NCI-H1092 treated with DMSO at 0.1 percent for 48 hours (cell line): ENCODE measurements at regions not wholly inside any gene's neighbourhood (a gene's known extent, or its start where the extent isn't known, plus 50 kb on each side); places are given as distances from the start of the nearest gene placed in this dataset.

Experiments used
- DNase-seq: peaks from one replicate; lab custom pipeline; 2025; lab: John Stamatoyannopoulos, UW

DNA sequence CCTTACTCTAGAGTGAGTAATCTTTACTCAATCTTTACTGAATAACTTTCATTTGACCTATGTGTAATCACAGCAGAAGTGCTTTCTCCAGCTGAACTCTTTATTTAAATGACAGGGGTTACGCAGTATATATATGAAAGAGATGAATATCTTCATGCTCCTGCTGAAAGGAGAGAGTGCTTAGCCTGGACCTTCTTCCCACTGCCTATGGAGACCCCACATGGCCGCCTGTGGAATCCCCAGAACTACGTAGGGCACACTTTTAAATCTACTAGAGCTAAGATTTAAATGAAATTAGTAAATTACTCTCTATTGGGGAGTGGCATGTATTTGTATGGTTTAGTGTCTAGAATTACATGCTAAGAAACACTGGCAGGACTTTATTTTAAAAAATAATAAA lies 391.2 kb downstream of the ANKRD50 start:
- DNase-seq = no peak

DNA sequence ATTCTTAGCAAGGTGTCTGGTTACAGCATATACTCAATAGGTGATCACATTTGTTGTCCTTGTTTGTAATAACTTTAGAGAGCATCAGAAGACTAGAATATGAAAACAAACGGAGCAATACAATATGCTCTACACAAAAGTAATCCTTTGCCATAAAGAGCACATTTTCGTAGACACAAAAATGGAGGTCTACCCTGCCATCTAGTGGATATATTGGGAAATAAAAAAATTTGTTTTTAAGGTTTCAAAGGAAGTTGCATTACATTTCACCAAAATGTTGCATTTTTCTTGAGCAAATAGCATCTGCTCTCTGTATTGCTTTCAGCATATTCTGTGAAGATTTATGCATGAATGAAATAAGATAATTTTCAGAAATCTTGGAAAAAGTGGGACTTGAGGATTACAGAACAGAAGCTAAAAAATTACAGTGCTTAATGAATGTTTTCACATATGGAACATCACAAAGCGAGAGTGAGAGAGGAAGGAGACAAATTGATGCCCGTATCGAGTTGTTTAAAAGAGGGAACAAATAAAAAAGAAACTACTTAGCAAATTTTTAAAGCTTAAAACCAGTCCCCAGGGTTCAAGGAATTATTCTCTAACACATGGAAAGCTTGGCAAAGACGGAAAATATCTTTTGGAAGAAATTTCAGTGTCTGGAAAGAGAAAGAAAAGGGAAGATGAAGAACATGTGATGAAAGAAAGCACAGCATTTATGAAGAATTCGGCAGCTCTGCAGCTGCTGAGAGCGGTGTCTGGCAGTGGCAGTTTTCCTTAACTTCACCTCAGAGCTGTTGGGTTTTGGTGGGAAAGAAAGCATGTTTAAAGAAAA lies 390.1 kb downstream of the ANKRD50 start:
- DNase-seq = peak; percentile 36

DNA sequence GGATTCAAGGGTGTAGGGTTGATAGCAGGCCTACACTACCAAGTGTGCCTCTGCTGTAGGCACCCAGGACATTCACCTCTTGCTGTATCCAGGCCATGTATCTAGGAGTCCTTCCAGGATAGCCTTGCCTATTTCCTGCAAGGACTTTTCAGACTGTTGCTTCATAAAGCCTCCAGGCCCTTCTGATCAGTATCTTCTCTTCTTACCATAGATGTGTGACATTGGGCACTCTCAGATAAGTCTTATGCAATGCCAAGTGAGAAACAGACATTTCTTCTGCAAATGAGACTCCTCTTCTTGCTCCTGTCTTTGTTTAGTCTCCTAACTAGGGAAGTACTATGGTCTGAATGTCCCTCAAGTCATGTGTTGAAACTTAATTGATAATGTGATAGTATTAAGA lies 386.8 kb downstream of the ANKRD50 start:
- no peak for DNase-seq

DNA sequence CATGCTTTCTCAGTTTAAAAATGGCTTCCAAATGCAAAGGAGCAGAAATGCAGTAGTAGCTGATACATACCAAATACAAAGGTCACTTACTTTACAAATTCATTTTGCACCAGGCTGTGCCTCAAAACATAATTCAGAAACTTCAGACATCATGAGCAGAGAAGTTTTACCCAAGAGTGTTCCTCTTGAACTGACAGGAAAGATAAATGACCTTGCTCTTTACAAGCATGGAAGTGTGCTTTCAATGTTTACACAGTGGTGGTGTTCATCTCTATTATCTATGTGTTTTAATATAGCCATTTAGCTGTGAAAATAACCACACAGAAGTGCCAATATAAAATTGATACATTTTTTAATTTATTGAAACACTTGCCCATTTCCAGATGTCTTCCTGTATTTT lies 383.4 kb downstream of the ANKRD50 start:
- no peak for DNase-seq

- no peak for DNase-seq
Measured at GRCh38 chr4:124330045-124330444, 382.5 kb downstream of the ANKRD50 start.

GRCh38 chr4:124331781-124332180 lies 380.8 kb downstream of the ANKRD50 start:
- no peak for DNase-seq

- no peak for DNase-seq
Measured at GRCh38 chr4:124333466-124333865, 379.1 kb downstream of the ANKRD50 start.

GRCh38 chr4:124334119-124334518 lies 378.4 kb downstream of the ANKRD50 start:
- DNase-seq = peak; percentile 56

DNA sequence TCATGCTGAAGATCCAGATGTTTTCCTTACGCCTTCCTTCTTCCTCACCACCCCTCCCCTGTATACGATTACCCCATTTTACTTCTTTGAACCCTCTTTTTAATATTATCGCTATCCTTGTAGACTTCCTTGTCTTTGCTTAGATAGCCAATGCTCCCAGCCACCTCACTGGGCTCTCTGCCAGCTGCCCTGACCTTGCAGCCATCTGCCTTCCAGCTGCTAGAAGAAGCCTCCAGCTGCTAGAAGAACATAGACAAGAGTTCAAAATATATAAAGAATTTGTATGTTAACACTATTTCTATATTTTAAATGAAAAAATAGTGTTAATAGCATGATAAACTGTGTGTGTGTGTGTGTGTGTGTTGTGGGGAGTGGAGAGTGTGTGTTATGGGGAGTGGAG lies 374.7 kb downstream of the ANKRD50 start:
- DNase-seq = no peak

DNA sequence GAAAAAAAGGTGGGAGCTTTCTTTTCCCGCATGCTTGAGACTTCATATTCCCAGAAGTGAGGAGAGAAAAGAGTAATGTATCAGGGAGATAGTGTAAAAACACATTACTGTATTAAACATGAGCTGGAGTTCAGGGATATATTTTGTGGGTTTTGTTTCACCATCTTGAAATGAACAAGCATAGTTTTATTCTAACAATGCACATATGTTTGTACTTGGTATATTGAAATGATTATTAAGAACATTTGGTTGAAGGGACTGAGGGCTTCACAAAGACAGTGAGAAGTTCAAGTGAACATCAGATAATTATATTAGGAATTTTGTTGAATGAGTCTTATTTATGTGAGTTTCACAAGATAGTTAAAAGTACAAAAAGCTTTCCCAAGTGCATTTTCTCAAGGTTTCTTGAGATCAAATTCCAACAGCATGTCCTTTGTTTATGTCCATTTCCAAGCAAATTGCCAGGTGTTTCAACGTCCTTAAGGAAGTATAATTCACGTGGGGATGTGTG lies 368.8 kb downstream of the ANKRD50 start:
- DNase-seq = no peak

DNA sequence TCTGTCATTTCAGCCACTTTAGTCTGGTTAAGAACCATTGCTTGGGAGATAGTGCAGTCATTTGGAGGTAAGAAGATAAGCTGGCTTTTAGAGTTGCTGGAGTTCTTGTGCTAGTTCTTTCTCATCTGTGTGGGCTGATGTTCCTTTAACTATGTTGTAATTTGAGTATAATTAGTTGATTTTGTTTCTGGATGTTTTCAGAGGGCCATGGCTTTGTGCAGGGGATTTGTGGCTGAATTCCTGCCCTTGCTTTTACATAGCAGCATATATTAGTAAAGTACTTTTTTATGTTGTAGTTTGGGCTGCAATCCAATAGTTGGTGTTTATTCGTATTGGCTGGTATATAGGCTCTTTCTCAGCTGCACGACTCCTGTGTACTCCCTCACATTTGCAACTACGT lies 339.6 kb downstream of the ANKRD50 start:
- no peak for DNase-seq

GRCh38 chr4:124386163-124386562 lies 326.4 kb downstream of the ANKRD50 start:
- DNase-seq = no peak

DNA sequence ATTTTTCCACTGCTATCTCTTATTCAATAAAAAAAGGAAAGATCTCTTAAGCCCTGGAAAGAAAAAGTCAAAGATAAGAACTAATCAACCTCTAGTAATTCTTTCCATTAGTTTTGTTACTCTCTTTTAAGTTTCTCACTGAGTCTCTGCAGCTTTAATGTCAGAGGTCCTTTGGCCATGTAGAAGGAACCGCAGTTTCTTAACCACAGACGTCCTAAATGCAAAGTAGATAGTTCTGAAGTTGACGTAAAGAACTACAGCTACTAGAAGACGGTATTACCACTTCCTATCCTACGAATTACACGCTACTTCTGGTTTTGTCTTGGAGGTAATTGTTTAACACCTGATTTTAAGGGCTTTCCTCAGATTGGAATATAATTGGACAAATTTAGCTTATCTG lies 325.9 kb downstream of the ANKRD50 start:
- DNase-seq = no peak

DNA sequence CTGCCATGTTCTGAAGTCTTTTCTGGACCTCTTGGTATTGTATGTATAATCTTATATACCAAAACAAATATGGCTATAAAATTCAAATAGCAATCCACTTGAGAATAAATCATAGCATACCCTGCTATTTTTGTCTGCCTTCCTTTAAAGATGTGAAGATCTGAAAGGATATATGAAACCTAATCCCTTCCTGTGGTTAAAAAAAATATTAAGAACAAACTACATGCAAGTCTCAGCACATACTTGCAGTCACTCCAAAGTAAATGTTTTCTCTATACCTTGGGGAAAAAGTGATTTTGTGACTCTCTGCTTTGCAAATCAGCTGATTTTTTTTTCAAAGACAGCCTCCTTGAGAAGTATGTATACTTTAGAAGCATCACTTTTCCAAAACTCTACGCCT lies 322.9 kb downstream of the ANKRD50 start:
- DNase-seq = no peak

DNA sequence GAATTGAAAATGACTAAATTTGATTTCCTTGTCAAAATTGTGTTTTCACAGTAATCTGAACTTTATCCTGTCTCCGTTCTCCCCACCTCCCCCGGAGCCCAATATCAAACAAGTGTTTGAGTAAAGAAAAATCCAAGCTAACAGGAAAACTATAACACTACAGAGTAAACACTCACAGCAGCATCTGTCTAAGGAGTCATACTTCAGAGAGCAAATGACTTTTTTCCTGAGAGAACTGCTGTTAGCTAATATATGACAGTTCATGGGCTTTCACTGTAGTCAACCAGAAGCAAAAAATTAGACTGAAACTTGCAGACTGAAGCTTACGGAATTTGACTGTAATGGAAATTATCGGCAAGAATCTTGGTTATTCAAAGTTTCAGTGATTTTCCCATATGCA lies 321.7 kb downstream of the ANKRD50 start:
- DNase-seq = peak; percentile 3

DNA sequence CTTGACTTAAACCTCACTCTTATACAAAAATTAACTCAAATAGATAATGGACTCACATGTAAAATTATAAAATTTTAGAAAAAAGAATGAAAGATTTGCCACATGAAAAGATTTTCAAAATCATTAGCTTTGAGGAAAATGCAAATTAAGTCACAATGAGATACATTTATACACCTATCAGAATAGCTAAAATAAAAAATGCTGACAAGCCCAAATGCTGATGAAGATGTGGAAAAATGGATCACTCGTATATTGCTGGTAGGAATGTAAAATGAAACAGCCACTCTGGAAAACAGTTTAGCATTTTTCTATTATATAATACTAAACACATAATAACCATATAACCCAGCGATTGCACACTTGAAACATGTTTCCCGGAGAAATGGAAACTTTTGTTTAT lies 316.2 kb downstream of the ANKRD50 start:
- no peak for DNase-seq

GRCh38 chr4:124401606-124402005 lies 310.9 kb downstream of the ANKRD50 start:
- no peak for DNase-seq

DNA sequence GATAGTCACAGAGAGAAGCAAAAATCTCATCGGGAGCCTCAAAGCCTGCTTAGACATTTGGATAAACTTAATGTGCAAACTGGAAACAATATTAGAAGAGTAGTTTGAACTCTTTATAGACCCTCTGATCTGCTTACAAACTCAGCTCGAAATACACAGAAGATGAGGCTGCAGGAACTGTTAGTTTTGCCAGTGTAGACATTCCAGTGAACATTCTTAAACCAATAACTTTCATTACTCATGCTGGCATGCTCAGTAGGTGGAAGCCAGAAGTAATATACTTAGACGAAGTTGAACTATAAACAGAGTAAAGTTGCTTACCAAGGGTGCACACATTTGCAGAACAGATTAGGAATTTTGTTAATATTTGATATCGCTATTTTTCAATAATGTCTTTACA lies 303.5 kb downstream of the ANKRD50 start:
- no peak for DNase-seq

DNA sequence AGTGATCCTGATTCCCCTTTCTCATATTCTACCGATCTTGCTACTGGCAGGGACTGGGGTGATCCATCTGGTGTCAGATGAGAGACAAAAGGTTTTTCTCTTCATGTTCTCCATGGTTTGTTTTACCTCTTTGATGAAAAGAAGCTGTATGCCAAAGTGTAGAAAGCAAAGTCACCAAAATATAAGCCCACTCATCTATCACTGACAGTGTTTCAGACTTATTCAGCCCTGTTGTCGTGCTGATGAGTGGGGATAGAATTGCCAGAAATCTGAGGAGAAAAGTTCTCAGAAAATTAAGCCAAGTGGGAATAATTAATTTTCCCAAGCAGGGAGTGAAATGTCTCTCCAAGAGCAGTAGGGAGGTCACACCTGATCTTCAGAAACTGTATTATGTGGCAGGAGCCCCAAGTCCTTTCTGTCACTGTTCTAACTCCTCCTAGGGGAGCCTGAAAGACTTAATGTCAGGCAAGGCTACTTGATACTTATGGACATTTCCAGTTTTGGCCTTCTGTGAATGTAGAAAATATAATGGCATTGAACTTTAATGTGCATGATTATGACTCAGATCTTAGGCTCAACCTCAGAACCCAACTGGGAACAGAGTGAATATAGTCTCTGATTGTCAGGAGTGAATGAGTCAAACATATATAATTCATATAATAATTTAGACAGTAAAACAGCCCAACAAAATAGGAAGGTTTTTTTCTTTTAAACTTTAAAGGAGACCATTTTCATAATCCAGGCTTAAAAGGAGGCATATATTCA lies 298.1 kb downstream of the ANKRD50 start:
- DNase-seq = no peak

- no peak for DNase-seq
Measured at GRCh38 chr4:124415146-124415545, 297.4 kb downstream of the ANKRD50 start.

- no peak for DNase-seq
Measured at GRCh38 chr4:124417371-124417770, 295.2 kb downstream of the ANKRD50 start.

DNA sequence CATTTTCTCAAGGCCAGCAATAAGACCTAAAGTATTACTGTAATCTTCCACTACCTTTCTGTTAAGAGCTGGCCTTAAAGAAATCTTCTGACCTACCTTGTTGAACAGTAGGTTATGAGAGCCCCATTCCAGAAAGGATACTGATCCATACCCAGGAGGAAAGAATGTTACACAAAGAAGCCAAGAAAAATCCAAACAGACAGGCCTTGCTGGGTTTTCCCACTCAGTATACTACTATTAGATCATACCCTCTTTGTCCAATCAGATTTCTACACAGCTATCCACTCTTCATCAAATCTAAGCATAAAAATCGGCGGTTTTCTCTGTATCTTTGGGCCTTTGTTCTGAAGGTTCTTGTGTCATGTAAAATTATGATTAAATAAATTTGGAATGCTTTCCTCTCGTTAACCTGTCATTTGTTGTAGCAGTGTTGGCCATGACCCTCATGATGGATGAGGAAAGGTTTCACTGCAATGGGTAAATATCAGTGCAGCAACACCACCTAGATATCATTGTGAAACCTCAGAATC lies 292.3 kb downstream of the ANKRD50 start:
- no peak for DNase-seq

- no peak for DNase-seq
Measured at GRCh38 chr4:124423160-124423559, 289.4 kb downstream of the ANKRD50 start.
